Activated CD4-positive, alpha-beta T cell treated with anti-CD3 and anti-CD28 coated beads for 36 hours (primary cell): ENCODE measurements at regions not wholly inside any gene's neighbourhood (a gene's known extent, or its start where the extent isn't known, plus 50 kb on each side); places are given as distances from the start of the nearest gene placed in this dataset.

Experiments used
- ATAC-seq: fragments of 200-7000 bp; cut with Tn5 transposase; one replicate; pipeline ENCODE4 v1.10.0; 2021; ENCODE audit warnings: mild to moderate bottlenecking, moderate library complexity
- CTCF ChIA-PET: fragments of 350-600 bp; sonication (Branson Sonifier 250); formaldehyde crosslinking; loops from one replicate; lab custom pipeline; 2021; ENCODE audit warnings: antibody characterized with exemption; lab: Charles Lee
- POLR2A ChIA-PET: fragments of 350-600 bp; sonication (Branson Sonifier 250); formaldehyde crosslinking; loops from one replicate; lab custom pipeline; 2021; ENCODE audit warnings: antibody characterized with exemption, inconsistent platforms; lab: Charles Lee
- DNase-seq: peaks from one replicate; pipeline ENCODE4 v3.0.0-alpha.2; 2020
- H3K27ac Mint-ChIP-seq: one replicate; pipeline ENCODE4 v1.8.0; 2021; ENCODE audit warnings: mixed read lengths
- H3K27me3 Mint-ChIP-seq: one replicate; pipeline ENCODE4 v1.8.0; 2021; ENCODE audit warnings: mixed read lengths
- H3K36me3 Mint-ChIP-seq: one replicate; pipeline ENCODE4 v1.8.0; 2021; ENCODE audit warnings: low read depth, mixed read lengths
- H3K4me1 Mint-ChIP-seq: one replicate; pipeline ENCODE4 v1.8.0; 2021; ENCODE audit warnings: mixed read lengths
- H3K4me3 Mint-ChIP-seq: one replicate; pipeline ENCODE4 v1.8.0; 2021; ENCODE audit warnings: mild to moderate bottlenecking, moderate library complexity, mixed read lengths
- H3K9me3 Mint-ChIP-seq: one replicate; pipeline ENCODE4 v1.8.0; 2021; ENCODE audit warnings: low read depth, mixed read lengths
- intact Hi-C, 2 experiments: fragments of 100-400 bp; cut with DNase I in 1 of 2; cut with micrococcal nuclease in 1 of 2; formaldehyde crosslinking; loops; one replicate each; pipeline versions ENCODE4 v1.14.2 to v1.15.1; 2022 to 2024; cut with DNase I, micrococcal nuclease

DNA sequence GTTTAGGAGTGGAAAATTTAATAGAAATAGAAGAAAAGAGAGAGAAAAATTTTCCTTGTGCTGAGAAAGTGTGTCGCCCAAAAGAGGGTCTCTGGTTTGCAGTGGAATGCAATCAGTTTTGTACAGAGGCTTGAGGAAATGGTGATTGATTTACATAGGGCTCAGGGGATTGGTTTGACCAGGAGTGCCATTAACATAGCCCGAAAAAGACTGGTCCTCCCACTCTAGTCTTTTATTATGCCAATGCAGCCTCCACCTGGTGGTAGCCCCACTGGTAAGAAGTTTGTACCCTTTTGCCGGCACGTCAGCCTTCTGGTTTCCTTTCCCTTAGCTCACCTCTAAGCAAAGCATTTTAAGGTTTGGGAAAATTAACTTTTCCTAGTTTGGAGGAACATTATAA is 885.3 kb downstream of the XPNPEP1 start:
- H3K36me3 Mint-ChIP-seq, result no peaks in the 10 kb centered on the region
- no peaks in the 10 kb centered on the region for H3K27me3 Mint-ChIP-seq
- no peak overlapping the region for H3K4me3 Mint-ChIP-seq
- CTCF ChIA-PET, result no interaction called here
- no peaks in the 10 kb centered on the region for H3K9me3 Mint-ChIP-seq
- DNase-seq, result no peak
- POLR2A ChIA-PET, result no interaction called here
- no peak for ATAC-seq
- H3K4me1 Mint-ChIP-seq, result no peaks in the 10 kb centered on the region
- no peak overlapping the region for H3K27ac Mint-ChIP-seq
- intact Hi-C loops, result no loop called here

DNA sequence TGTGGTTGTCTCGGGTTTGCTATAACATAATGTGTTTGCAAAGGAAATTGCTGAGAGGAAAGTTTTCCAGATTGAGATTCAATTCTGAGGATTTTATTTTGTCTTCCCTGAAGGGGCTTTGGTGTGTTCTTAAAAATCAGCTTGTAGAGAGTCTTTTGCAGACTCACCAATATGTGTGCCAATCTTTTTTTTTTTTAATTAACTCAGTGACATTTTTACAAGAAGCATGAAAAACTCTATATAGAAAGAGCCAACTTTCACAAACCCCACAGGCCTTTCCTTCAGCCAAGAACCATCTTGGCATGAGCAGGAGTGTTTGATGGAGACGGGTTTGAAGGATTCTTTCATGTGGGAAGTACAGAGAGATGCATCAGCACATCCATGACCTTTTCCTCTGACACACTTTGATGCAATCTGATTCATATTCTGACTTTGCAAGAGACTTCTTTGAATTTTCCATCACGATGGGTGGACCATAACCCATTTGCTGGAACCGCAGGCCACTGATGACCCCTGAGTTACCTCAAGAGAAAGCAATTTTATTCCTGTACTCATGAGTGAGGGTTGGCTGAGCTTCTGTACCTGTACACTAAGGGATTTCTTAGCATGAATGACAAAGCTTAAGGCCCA is 892.6 kb downstream of the XPNPEP1 start:
- CTCF ChIA-PET, result no interaction called here
- H3K27me3 Mint-ChIP-seq, result no peaks in the 10 kb centered on the region
- H3K27ac Mint-ChIP-seq, result no peak overlapping the region
- DNase-seq (no peak), ATAC-seq (no peak)
- no peaks in the 10 kb centered on the region for H3K9me3 Mint-ChIP-seq
- H3K36me3 Mint-ChIP-seq, result no peaks in the 10 kb centered on the region
- H3K4me1 Mint-ChIP-seq, result no peaks in the 10 kb centered on the region
- POLR2A ChIA-PET, result no interaction called here
- no peak overlapping the region for H3K4me3 Mint-ChIP-seq
- intact Hi-C loops, result no loop called here

DNA sequence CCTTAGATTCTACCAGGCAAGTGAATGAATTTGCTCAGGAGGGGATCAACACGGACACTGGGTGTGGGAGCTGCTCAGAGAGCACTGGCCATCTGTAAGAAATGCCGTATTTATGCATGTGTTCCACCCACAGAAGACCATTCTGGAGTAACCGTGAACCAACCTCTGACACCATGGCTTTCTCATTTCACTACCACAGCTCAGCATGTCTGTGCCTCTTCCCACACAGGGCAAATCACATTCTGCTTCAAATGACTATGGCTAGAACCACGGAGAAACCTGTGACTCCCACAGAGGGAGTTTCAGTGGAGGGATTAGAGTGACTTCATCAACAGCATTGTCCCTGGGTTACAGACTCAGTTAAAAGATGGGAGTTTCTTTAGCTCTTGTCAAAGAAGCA is 893.4 kb downstream of the XPNPEP1 start:
- CTCF ChIA-PET, result no interaction called here

GRCh38 chr10:109027534-109028185 is 895.7 kb downstream of the XPNPEP1 start:
- Mint-ChIP-seq H3K4me1 (no peaks in the 10 kb centered on the region), H3K27me3 (no peaks in the 10 kb centered on the region), H3K4me3 (no peak overlapping the region), H3K36me3 (no peaks in the 10 kb centered on the region), H3K9me3 (peaks cover 1% of the 10 kb centered on the region), H3K27ac (no peak overlapping the region)
- intact Hi-C loops, result no loop called here
- ATAC-seq (no peak), DNase-seq (no peak)
- ChIA-PET CTCF (no interaction called here), POLR2A (no interaction called here)

More for the DNA sequence above, 893.4 kb downstream of the XPNPEP1 start:
- ATAC-seq (no peak), DNase-seq (no peak)
- no peaks in the 10 kb centered on the region for H3K9me3 Mint-ChIP-seq
- no peaks in the 10 kb centered on the region for H3K36me3 Mint-ChIP-seq
- no peaks in the 10 kb centered on the region for H3K4me1 Mint-ChIP-seq
- intact Hi-C loops, result no loop called here
- no peak overlapping the region for H3K4me3 Mint-ChIP-seq
- H3K27me3 Mint-ChIP-seq, result no peaks in the 10 kb centered on the region
- no peak overlapping the region for H3K27ac Mint-ChIP-seq
- POLR2A ChIA-PET, result no interaction called here

DNA sequence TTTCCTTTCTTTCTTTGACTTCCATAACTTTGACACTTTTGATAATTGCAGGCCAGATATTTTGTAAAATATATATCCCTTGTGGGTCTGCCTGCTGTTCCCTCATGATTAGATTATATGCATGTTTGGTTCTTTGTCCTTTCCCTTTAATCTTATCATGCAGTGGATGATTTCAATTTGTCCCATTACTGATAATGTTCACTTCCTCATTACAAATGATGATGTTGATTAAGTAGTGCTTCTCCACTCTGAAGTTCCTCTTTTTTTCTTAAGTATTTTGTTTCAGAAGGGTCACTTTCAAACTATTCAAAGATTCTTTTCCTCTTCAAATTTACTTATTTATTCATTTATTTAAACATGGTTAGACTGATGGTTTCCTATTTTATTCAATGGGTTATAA is 898.1 kb downstream of the XPNPEP1 start:
- ChIA-PET CTCF (no interaction called here), POLR2A (no interaction called here)
- Mint-ChIP-seq H3K27me3 (no peaks in the 10 kb centered on the region), H3K4me1 (no peaks in the 10 kb centered on the region), H3K36me3 (no peaks in the 10 kb centered on the region), H3K4me3 (no peak overlapping the region), H3K27ac (no peak overlapping the region), H3K9me3 (peaks cover 1% of the 10 kb centered on the region)
- DNase-seq (no peak), ATAC-seq (no peak)
- intact Hi-C loops, result no loop called here

- no peaks in the 10 kb centered on the region for H3K4me1 Mint-ChIP-seq
- H3K36me3 Mint-ChIP-seq, result no peaks in the 10 kb centered on the region
- intact Hi-C loops, result no loop called here
- no peak overlapping the region for H3K4me3 Mint-ChIP-seq
- H3K9me3 Mint-ChIP-seq, result peaks cover 1% of the 10 kb centered on the region
- ChIA-PET POLR2A (no interaction called here), CTCF (no interaction called here)
- ATAC-seq (no peak), DNase-seq (no peak)
- H3K27me3 Mint-ChIP-seq, result no peaks in the 10 kb centered on the region
- H3K27ac Mint-ChIP-seq, result no peak overlapping the region
These were observed 900.8 kb downstream of the XPNPEP1 start for GRCh38 chr10:109022417-109023049.

DNA sequence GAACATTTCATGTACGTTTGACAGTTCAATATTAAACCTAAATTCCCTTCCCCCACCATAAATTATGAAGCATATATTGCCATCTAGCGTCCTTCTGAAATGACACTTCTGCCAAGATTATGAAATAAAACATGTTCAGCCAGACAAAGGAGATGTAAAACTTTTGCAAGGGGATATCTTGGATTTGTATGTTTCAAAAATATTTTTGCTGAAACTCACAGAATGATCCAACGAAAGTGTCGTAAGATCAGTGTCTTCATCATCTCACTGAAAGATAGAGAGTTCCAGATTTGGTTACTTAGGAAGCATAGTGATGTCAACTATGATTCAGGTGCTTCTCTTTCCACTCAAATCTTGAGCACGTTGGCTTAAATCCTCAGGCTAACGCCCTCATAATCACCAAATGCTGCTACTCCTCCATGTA is 904.3 kb downstream of the XPNPEP1 start:
- Mint-ChIP-seq H3K36me3 (no peaks in the 10 kb centered on the region), H3K4me1 (no peaks in the 10 kb centered on the region), H3K9me3 (peaks cover 1% of the 10 kb centered on the region), H3K27ac (no peak overlapping the region), H3K27me3 (no peaks in the 10 kb centered on the region), H3K4me3 (no peak overlapping the region)
- no peak for ATAC-seq
- CTCF ChIA-PET, result no interaction called here
- POLR2A ChIA-PET, result no interaction called here
- intact Hi-C loops, result no loop called here
- no peak for DNase-seq

GRCh38 chr10:109007514-109007913 is 915.8 kb downstream of the XPNPEP1 start:
- intact Hi-C loops, result no loop called here
- CTCF ChIA-PET, result no interaction called here
- ATAC-seq (no peak), DNase-seq (no peak)
- H3K27ac Mint-ChIP-seq, result no peak overlapping the region
- H3K27me3 Mint-ChIP-seq, result no peaks in the 10 kb centered on the region
- H3K4me3 Mint-ChIP-seq, result no peak overlapping the region
- H3K36me3 Mint-ChIP-seq, result no peaks in the 10 kb centered on the region
- H3K9me3 Mint-ChIP-seq, result peaks cover 2% of the 10 kb centered on the region
- POLR2A ChIA-PET, result no interaction called here
- no peaks in the 10 kb centered on the region for H3K4me1 Mint-ChIP-seq

DNA sequence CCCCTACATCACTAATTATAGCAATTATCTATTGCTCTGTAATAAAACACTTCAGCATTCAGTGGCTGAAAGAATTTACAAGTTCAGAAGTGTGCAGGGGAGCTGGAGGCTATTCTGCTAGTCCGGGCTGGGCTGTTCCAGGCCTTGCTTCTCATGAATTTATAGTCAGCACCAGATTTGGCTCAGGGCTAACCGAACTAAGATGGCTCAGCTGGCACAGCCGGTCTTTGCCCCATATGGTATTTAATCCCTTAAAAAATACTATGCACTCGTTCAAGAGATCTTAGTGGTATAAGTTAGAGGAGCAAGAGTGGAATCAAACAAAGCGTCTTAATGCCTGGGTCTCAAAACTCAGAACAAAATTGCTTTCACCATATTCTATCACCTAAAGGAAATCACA is 932.9 kb downstream of the XPNPEP1 start:
- POLR2A ChIA-PET, result no interaction called here
- Mint-ChIP-seq H3K4me3 (no peak overlapping the region), H3K27me3 (no peaks in the 10 kb centered on the region), H3K27ac (no peak overlapping the region), H3K36me3 (no peaks in the 10 kb centered on the region), H3K9me3 (peaks cover 6% of the 10 kb centered on the region), H3K4me1 (no peaks in the 10 kb centered on the region)
- no peak for DNase-seq
- CTCF ChIA-PET, result no interaction called here
- intact Hi-C loops, result no loop called here
- ATAC-seq, result no peak

GRCh38 chr10:108989976-108990375 is 933.3 kb downstream of the XPNPEP1 start:
- ATAC-seq (no peak), DNase-seq (no peak)
- H3K27me3 Mint-ChIP-seq, result no peaks in the 10 kb centered on the region
- no peak overlapping the region for H3K27ac Mint-ChIP-seq
- H3K9me3 Mint-ChIP-seq, result peaks cover 6% of the 10 kb centered on the region
- H3K4me3 Mint-ChIP-seq, result no peak overlapping the region
- intact Hi-C loops, result no loop called here
- CTCF ChIA-PET, result no interaction called here
- POLR2A ChIA-PET, result no interaction called here
- no peaks in the 10 kb centered on the region for H3K4me1 Mint-ChIP-seq
- H3K36me3 Mint-ChIP-seq, result no peaks in the 10 kb centered on the region

DNA sequence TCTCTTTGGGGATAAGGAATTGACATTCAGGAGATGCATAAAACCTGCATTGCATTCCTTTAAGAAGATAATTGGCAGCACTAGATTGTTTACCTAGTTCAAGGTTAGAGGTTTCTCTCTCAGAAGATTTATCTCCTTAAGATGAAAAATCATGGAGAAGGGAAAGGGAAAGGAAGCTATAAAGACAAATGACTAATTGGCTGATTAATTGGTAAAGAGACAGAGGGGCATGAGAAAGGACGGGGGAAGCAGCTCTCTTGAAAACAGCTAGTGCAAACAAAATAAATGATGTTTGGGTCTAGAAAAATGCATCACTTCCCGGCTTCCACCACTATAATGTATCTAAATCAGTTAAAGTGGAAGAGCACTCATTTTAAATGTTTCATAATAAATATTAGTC is 941.2 kb downstream of the XPNPEP1 start:
- Mint-ChIP-seq H3K36me3 (no peaks in the 10 kb centered on the region), H3K9me3 (peaks cover 5% of the 10 kb centered on the region), H3K4me3 (no peak overlapping the region), H3K27ac (no peak overlapping the region), H3K27me3 (no peaks in the 10 kb centered on the region), H3K4me1 (no peaks in the 10 kb centered on the region)
- CTCF ChIA-PET, result no interaction called here
- DNase-seq (no peak), ATAC-seq (no peak)
- intact Hi-C loops, result no loop called here
- POLR2A ChIA-PET, result no interaction called here

DNA sequence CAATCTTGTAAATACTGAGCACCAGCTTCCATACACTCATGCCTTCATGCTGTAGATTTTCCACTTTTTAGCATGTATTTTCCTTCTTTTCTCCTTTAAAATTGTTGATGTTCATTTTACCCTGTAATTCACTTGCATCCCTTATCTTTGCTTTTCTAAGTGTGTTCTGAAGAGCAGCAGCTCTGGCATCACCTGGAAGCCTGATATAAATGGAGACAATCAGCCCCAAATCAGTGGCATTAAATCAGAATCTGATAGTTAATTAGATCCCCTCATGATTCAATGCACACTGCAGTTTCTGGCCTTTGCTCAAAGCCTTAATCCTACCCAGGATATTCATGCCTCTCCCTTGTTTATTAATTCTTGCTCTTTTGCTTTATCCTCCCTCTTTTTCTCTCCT is 942.4 kb downstream of the XPNPEP1 start:
- Mint-ChIP-seq H3K27ac (no peak overlapping the region), H3K4me1 (no peaks in the 10 kb centered on the region), H3K36me3 (no peaks in the 10 kb centered on the region), H3K4me3 (no peak overlapping the region), H3K27me3 (no peaks in the 10 kb centered on the region), H3K9me3 (peaks cover 5% of the 10 kb centered on the region)
- ChIA-PET CTCF (no interaction called here), POLR2A (no interaction called here)
- no peak for DNase-seq
- no peak for ATAC-seq
- intact Hi-C loops, result no loop called here
